ENCODE measurements at regions not wholly inside any gene's neighbourhood (a gene's known extent, or its start where the extent isn't known, plus 50 kb on each side); places are given as distances from the start of the nearest gene placed in this dataset.

GRCh38 chr18:47686806-47687205, 243.7 kb downstream of the SMAD2 start:
- no peak overlapping the region for H3K4me2 ChIP-seq (ENCODE audit: low read length)
- H3K4me3 ChIP-seq (ENCODE audit: low read length) = no peak overlapping the region
- no peaks in the 10 kb centered on the region for H3K9me3 ChIP-seq (ENCODE audit: control insufficient read depth, insufficient read depth, low read length)
- no peak overlapping the region for H3K27ac ChIP-seq (ENCODE audit: low read depth, low read length)
- H3K9me2 ChIP-seq (replicated peaks; ENCODE audit: control insufficient read depth, low read length) = no peaks in the 10 kb centered on the region
- TF ChIP-seq, protein P1, sequence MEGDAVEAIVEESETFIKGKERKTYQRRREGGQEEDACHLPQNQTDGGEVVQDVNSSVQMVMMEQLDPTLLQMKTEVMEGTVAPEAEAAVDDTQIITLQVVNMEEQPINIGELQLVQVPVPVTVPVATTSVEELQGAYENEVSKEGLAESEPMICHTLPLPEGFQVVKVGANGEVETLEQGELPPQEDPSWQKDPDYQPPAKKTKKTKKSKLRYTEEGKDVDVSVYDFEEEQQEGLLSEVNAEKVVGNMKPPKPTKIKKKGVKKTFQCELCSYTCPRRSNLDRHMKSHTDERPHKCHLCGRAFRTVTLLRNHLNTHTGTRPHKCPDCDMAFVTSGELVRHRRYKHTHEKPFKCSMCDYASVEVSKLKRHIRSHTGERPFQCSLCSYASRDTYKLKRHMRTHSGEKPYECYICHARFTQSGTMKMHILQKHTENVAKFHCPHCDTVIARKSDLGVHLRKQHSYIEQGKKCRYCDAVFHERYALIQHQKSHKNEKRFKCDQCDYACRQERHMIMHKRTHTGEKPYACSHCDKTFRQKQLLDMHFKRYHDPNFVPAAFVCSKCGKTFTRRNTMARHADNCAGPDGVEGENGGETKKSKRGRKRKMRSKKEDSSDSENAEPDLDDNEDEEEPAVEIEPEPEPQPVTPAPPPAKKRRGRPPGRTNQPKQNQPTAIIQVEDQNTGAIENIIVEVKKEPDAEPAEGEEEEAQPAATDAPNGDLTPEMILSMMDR (IDR thresholded peaks at IDR 0.05; ENCODE audit: low read depth, low read length, poor library complexity, severe bottlenecking) = no peak
- TF ChIP-seq EZH2phosphoT487 (IDR thresholded peaks at IDR 0.05; ENCODE audit: borderline replicate concordance, low read length) = no peak
- no peaks in the 10 kb centered on the region for H4K20me1 ChIP-seq (ENCODE audit: control insufficient read depth, insufficient read depth, low read depth, low read length)
- no peaks in the 10 kb centered on the region for H3K27me3 ChIP-seq (ENCODE audit: control insufficient read depth, low read length)
- H3K79me2 ChIP-seq (ENCODE audit: control insufficient read depth, low read length) = no peaks in the 10 kb centered on the region
- H3F3A ChIP-seq (ENCODE audit: control insufficient read depth, insufficient read depth) = no peaks in the 10 kb centered on the region
- no peaks in the 10 kb centered on the region for H3K36me3 ChIP-seq (ENCODE audit: control insufficient read depth, low read length)
- H3K4me1 ChIP-seq (ENCODE audit: control insufficient read depth, low read length) = no peaks in the 10 kb centered on the region

DNA sequence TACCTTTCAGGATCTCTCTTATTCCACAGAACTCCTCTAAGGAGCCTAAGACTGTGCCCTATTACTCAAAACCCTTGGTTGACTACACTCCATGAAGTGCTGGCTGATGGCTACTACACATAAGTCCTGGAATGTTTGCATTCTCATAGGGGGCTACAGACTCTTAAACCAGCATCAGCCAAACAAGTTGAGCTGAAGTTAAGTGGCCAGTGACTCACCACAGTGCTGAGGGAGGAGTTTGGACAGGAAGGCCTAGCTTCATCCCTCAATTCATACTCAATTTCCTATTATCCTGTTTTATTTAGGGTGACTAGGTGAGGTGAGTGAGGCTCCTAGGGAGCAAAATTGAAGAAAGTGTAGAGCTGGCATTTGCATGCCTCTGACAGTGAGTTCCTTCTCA, 246.7 kb downstream of the SMAD2 start:
- H3K27ac ChIP-seq (ENCODE audit: low read depth, low read length) = no peak overlapping the region
- H3K9me2 ChIP-seq (replicated peaks; ENCODE audit: control insufficient read depth, low read length) = no peaks in the 10 kb centered on the region
- H3K27me3 ChIP-seq (ENCODE audit: control insufficient read depth, low read length) = no peaks in the 10 kb centered on the region
- H3F3A ChIP-seq (ENCODE audit: control insufficient read depth, insufficient read depth) = no peaks in the 10 kb centered on the region
- H4K20me1 ChIP-seq (ENCODE audit: control insufficient read depth, insufficient read depth, low read depth, low read length) = no peaks in the 10 kb centered on the region
- H3K36me3 ChIP-seq (ENCODE audit: control insufficient read depth, low read length) = no peaks in the 10 kb centered on the region
- no peaks in the 10 kb centered on the region for H3K9me3 ChIP-seq (ENCODE audit: control insufficient read depth, insufficient read depth, low read length)
- no peak for TF ChIP-seq EZH2phosphoT487 (IDR thresholded peaks at IDR 0.05; ENCODE audit: borderline replicate concordance, low read length)
- TF ChIP-seq, protein P1 (IDR thresholded peaks at IDR 0.05; ENCODE audit: low read depth, low read length, poor library complexity, severe bottlenecking) = no peak
- H3K4me1 ChIP-seq (ENCODE audit: control insufficient read depth, low read length) = no peaks in the 10 kb centered on the region
- no peak overlapping the region for H3K4me2 ChIP-seq (ENCODE audit: low read length)
- no peaks in the 10 kb centered on the region for H3K79me2 ChIP-seq (ENCODE audit: control insufficient read depth, low read length)
- H3K4me3 ChIP-seq (ENCODE audit: low read length) = no peak overlapping the region

- TF ChIP-seq, protein P1 (IDR thresholded peaks at IDR 0.05; ENCODE audit: low read depth, low read length, poor library complexity, severe bottlenecking) = no peak
- TF ChIP-seq EZH2phosphoT487 (IDR thresholded peaks at IDR 0.05; ENCODE audit: borderline replicate concordance, low read length) = no peak
- no peaks in the 10 kb centered on the region for H3K9me2 ChIP-seq (replicated peaks; ENCODE audit: control insufficient read depth, low read length)
- H3K36me3 ChIP-seq (ENCODE audit: control insufficient read depth, low read length) = no peaks in the 10 kb centered on the region
- no peaks in the 10 kb centered on the region for H3K9me3 ChIP-seq (ENCODE audit: control insufficient read depth, insufficient read depth, low read length)
- no peak overlapping the region for H3K4me3 ChIP-seq (ENCODE audit: low read length)
- no peaks in the 10 kb centered on the region for H3F3A ChIP-seq (ENCODE audit: control insufficient read depth, insufficient read depth)
- no peak overlapping the region for H3K27ac ChIP-seq (ENCODE audit: low read depth, low read length)
- H3K4me1 ChIP-seq (ENCODE audit: control insufficient read depth, low read length) = no peaks in the 10 kb centered on the region
- H3K27me3 ChIP-seq (ENCODE audit: control insufficient read depth, low read length) = no peaks in the 10 kb centered on the region
- H4K20me1 ChIP-seq (ENCODE audit: control insufficient read depth, insufficient read depth, low read depth, low read length) = no peaks in the 10 kb centered on the region
- H3K79me2 ChIP-seq (ENCODE audit: control insufficient read depth, low read length) = no peaks in the 10 kb centered on the region
- no peak overlapping the region for H3K4me2 ChIP-seq (ENCODE audit: low read length)
These were observed 247.6 kb downstream of the SMAD2 start for GRCh38 chr18:47682876-47683275.

DNA sequence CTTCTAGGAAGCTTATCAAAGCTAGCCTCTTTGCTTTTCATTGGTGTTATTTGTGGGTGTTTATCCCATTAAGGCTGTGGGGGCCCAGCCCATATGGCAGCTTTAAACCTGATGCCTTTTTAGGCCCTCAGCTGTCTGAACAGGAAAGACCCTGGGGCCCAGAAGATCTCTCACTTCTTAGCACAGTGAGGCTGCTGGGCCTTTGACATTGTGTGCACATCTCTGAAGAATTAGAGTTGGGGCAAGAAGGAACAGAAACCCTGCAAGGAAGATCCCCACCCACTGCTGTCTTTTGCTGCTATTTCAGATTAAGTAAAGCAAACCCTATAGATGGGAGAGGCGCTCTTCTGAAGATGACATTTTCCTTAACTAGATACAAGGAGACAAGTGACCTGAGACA, 250.0 kb downstream of the SMAD2 start:
- H3K27ac ChIP-seq (ENCODE audit: low read depth, low read length) = no peak overlapping the region

More for the DNA sequence above, 250.0 kb downstream of the SMAD2 start:
- H3K9me3 ChIP-seq (ENCODE audit: control insufficient read depth, insufficient read depth, low read length) = no peaks in the 10 kb centered on the region
- no peaks in the 10 kb centered on the region for H3K9me2 ChIP-seq (replicated peaks; ENCODE audit: control insufficient read depth, low read length)
- no peaks in the 10 kb centered on the region for H3K4me1 ChIP-seq (ENCODE audit: control insufficient read depth, low read length)
- TF ChIP-seq, protein P1 (IDR thresholded peaks at IDR 0.05; ENCODE audit: low read depth, low read length, poor library complexity, severe bottlenecking) = no peak
- no peak for TF ChIP-seq EZH2phosphoT487 (IDR thresholded peaks at IDR 0.05; ENCODE audit: borderline replicate concordance, low read length)
- H4K20me1 ChIP-seq (ENCODE audit: control insufficient read depth, insufficient read depth, low read depth, low read length) = no peaks in the 10 kb centered on the region
- no peaks in the 10 kb centered on the region for H3K79me2 ChIP-seq (ENCODE audit: control insufficient read depth, low read length)
- H3K4me3 ChIP-seq (ENCODE audit: low read length) = no peak overlapping the region
- no peaks in the 10 kb centered on the region for H3K27me3 ChIP-seq (ENCODE audit: control insufficient read depth, low read length)
- no peak overlapping the region for H3K4me2 ChIP-seq (ENCODE audit: low read length)
- no peaks in the 10 kb centered on the region for H3K36me3 ChIP-seq (ENCODE audit: control insufficient read depth, low read length)
- H3F3A ChIP-seq (ENCODE audit: control insufficient read depth, insufficient read depth) = no peaks in the 10 kb centered on the region

All from DOHH2 (cell line).